ENCODE measurements at regions not wholly inside any gene's neighbourhood (a gene's known extent, or its start where the extent isn't known, plus 50 kb on each side); places are given as distances from the start of the nearest gene placed in this dataset.

DNA sequence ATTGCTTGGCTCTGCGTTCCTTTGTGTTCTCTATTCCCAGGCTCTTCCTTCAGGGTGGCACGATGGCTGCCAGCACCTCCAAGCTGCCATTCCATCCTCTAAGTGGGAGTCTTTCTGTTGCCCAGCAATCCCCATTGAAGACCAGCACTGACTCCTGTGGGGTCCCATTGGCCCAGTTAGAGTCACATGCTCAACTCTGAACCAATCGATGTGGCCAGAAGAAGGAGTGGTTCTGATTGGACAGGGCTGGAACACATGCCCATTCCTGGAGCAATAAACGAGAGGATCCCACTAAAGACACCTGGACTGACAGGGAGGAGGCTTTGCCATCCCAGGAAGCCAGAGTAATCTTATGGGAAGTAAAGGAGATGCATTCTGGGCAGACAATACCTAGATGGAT, 97.2 kb upstream of the IGSF21 start:
- no peaks in the 10 kb centered on the region for H3K27me3 Mint-ChIP-seq

DNA sequence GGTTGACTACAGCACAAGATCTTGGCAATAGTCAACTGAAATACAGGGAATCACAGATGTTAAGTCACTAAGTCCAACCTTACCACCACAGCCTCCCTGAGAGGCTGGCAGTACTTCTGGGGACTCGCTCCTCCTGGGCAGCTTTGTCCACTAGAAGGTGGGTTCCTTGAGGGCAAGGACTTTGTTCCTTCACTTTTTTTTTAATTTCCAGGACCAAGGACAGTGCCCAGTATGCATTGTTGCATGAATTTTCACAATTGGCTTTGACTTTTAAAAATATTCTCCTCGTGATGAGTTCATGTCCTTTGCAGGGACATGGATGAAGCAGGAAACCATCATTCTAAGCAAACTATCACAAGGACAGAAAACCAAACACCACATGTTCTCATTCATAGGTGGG, 96.7 kb upstream of the IGSF21 start:
- no peaks in the 10 kb centered on the region for H3K4me1 Mint-ChIP-seq
- no peak for DNase-seq
- intact Hi-C loops (cut with micrococcal nuclease): no loop called here
- no peaks in the 10 kb centered on the region for H3K27me3 Mint-ChIP-seq
- H3K4me3 Mint-ChIP-seq: no peak overlapping the region
- no peaks in the 10 kb centered on the region for H3K36me3 Mint-ChIP-seq (ENCODE audit: low read depth)
- no peaks in the 10 kb centered on the region for H3K9me3 Mint-ChIP-seq
- H3K27ac Mint-ChIP-seq: no peak overlapping the region

More for the DNA sequence above, 97.2 kb upstream of the IGSF21 start:
- no peaks in the 10 kb centered on the region for H3K4me1 Mint-ChIP-seq
- H3K9me3 Mint-ChIP-seq: no peaks in the 10 kb centered on the region
- H3K4me3 Mint-ChIP-seq: no peak overlapping the region
- intact Hi-C loops (cut with micrococcal nuclease): no loop called here
- H3K27ac Mint-ChIP-seq: no peak overlapping the region
- no peak for DNase-seq
- H3K36me3 Mint-ChIP-seq (ENCODE audit: low read depth): no peaks in the 10 kb centered on the region

GRCh38 chr1:18011703-18012102, 95.9 kb upstream of the IGSF21 start:
- DNase-seq: no peak
- Mint-ChIP-seq H3K9me3 (no peaks in the 10 kb centered on the region), H3K27me3 (no peaks in the 10 kb centered on the region), H3K4me3 (no peak overlapping the region), H3K4me1 (no peaks in the 10 kb centered on the region), H3K27ac (no peak overlapping the region), H3K36me3 (ENCODE audit: low read depth) (no peaks in the 10 kb centered on the region)
- intact Hi-C loops (cut with micrococcal nuclease): no loop called here

DNA sequence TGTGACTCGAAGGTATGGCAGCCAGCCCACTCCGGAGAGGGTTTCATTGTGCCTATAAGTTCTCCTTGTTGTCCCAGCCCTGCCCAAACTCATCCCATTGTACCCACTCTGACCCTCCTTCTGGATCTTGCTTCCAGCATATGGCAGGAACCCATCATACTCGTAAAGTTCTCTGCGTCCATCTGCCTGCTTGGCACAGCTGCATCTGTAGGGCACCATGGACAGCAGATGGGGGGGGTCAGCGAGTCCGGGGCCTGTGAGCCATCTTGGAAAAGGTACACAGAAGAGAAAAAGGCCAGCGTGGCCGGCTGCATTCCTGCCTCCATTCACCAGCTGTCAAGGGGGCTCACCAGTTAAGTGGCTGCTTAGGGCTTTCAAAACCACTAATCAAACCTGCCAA, 94.9 kb upstream of the IGSF21 start:
- no peaks in the 10 kb centered on the region for H3K36me3 Mint-ChIP-seq (ENCODE audit: low read depth)
- intact Hi-C loops (cut with micrococcal nuclease): no loop called here
- no peak overlapping the region for H3K27ac Mint-ChIP-seq
- H3K27me3 Mint-ChIP-seq: no peaks in the 10 kb centered on the region
- no peak overlapping the region for H3K4me3 Mint-ChIP-seq
- DNase-seq: no peak
- no peaks in the 10 kb centered on the region for H3K9me3 Mint-ChIP-seq
- no peaks in the 10 kb centered on the region for H3K4me1 Mint-ChIP-seq

DNA sequence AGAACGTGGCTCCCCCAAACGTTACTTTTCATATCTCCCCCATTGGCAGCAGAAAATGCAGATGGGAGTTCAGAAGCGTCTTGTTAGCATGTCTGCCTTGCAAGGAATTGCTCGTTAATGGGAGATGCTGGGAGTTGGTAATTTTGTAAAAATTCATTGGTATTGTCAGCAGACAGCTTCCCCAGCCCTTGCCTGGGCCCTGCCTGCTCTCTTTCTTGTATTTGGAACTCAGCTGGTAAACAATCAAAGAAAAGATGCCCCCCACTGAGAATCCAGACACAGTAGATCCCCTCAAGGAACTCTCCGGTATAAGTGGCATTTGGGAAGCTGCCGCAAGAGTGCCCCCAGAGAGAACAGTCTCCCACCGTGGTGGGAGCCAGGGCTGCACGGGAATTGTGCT, 94.4 kb upstream of the IGSF21 start:
- Mint-ChIP-seq H3K4me1 (no peaks in the 10 kb centered on the region), H3K36me3 (ENCODE audit: low read depth) (no peaks in the 10 kb centered on the region), H3K27me3 (no peaks in the 10 kb centered on the region), H3K9me3 (no peaks in the 10 kb centered on the region), H3K27ac (no peak overlapping the region), H3K4me3 (no peak overlapping the region)
- no peak for DNase-seq
- intact Hi-C loops (cut with micrococcal nuclease): no loop called here

GRCh38 chr1:18015719-18016118, 91.9 kb upstream of the IGSF21 start:
- no peak for DNase-seq
- Mint-ChIP-seq H3K4me3 (no peak overlapping the region), H3K27ac (no peak overlapping the region), H3K9me3 (no peaks in the 10 kb centered on the region), H3K27me3 (no peaks in the 10 kb centered on the region), H3K36me3 (ENCODE audit: low read depth) (no peaks in the 10 kb centered on the region), H3K4me1 (no peaks in the 10 kb centered on the region)
- intact Hi-C loops (cut with micrococcal nuclease): no loop called here

DNA sequence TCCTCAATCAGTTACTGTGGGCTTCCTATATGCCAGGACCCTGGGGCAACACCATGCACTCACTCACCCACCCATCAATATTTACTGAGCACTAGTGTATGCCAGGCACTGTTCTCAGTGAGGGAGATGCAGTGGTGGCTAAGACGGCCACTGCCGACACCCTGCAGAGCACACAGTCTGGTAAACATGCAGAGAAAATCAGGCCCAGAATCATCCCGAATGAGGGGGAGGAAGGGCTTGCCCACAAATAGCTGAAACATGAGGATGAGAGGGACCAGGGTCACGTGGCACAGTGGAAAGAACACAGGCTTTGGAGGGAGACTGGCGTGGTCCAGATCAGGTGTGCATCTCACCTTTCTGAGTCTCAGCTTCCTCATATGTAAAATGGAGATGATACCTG, 89.2 kb upstream of the IGSF21 start:
- Mint-ChIP-seq H3K36me3 (ENCODE audit: low read depth) (no peaks in the 10 kb centered on the region), H3K4me3 (no peak overlapping the region), H3K4me1 (no peaks in the 10 kb centered on the region), H3K27ac (no peak overlapping the region), H3K9me3 (no peaks in the 10 kb centered on the region), H3K27me3 (peaks cover 3% of the 10 kb centered on the region)
- intact Hi-C loops (cut with micrococcal nuclease): no loop called here
- no peak for DNase-seq

- no peak for DNase-seq
- Mint-ChIP-seq H3K27ac (no peak overlapping the region), H3K36me3 (ENCODE audit: low read depth) (no peaks in the 10 kb centered on the region), H3K9me3 (no peaks in the 10 kb centered on the region), H3K4me3 (no peak overlapping the region), H3K4me1 (no peaks in the 10 kb centered on the region), H3K27me3 (peaks cover 3% of the 10 kb centered on the region)
- intact Hi-C loops (cut with micrococcal nuclease): no loop called here
Observed at GRCh38 chr1:18020021-18020817, 87.4 kb upstream of the IGSF21 start.

DNA sequence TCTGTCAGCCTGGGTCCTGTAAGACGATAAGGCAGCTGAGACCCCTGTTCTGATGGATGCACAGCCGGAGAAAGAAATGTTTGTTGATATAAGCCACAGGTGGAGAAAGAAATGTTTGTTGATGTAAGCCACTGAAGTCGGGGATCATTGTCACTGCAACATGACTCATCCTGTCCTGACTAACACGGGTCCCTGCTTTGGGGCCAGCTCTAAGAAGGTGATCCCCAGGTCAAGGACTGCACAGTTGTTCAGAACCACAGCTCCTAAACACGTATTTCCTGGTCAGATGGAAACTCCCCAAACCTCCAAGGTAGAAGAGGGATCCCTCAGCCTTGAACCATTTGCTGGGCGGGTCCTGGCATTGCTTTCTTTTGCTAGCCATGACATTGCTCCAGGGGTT, 86.4 kb upstream of the IGSF21 start:
- intact Hi-C loops (cut with micrococcal nuclease): no loop called here
- Mint-ChIP-seq H3K4me3 (no peak overlapping the region), H3K27ac (no peak overlapping the region), H3K9me3 (no peaks in the 10 kb centered on the region), H3K27me3 (peaks cover 3% of the 10 kb centered on the region), H3K36me3 (ENCODE audit: low read depth) (no peaks in the 10 kb centered on the region), H3K4me1 (no peaks in the 10 kb centered on the region)
- DNase-seq: no peak

- H3K27me3 Mint-ChIP-seq: peaks cover 4% of the 10 kb centered on the region
- intact Hi-C loops (cut with micrococcal nuclease): no loop called here
- H3K9me3 Mint-ChIP-seq: no peaks in the 10 kb centered on the region
- DNase-seq: no peak
- no peaks in the 10 kb centered on the region for H3K36me3 Mint-ChIP-seq (ENCODE audit: low read depth)
- no peak overlapping the region for H3K27ac Mint-ChIP-seq
- H3K4me3 Mint-ChIP-seq: no peak overlapping the region
- H3K4me1 Mint-ChIP-seq: no peaks in the 10 kb centered on the region
Observed at GRCh38 chr1:18032172-18032859, 75.3 kb upstream of the IGSF21 start.

DNA sequence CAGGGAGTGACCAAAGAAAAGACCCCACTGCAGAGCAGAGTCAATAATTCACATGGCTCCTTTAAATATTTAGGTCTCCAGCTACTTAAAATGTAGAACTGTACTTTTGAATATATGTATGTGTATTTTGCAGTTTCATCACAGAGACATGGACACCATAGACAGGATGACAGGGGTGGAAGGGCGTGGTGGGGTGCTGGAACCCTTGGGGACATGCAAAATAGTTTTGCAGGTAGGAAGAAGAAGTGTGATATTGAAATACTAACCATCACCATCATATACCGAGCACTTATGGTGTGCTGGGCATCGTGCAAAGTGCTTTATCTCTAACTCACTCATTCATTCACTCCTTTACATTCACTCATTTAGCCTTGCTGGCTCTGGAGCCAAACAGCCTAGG, 72.5 kb upstream of the IGSF21 start:
- no peaks in the 10 kb centered on the region for H3K9me3 Mint-ChIP-seq
- DNase-seq: no peak
- H3K27ac Mint-ChIP-seq: no peak overlapping the region
- no peaks in the 10 kb centered on the region for H3K36me3 Mint-ChIP-seq (ENCODE audit: low read depth)
- H3K27me3 Mint-ChIP-seq: peaks cover 4% of the 10 kb centered on the region
- H3K4me3 Mint-ChIP-seq: no peak overlapping the region
- intact Hi-C loops (cut with micrococcal nuclease): no loop called here
- no peaks in the 10 kb centered on the region for H3K4me1 Mint-ChIP-seq

GRCh38 chr1:18037651-18038050, 69.9 kb upstream of the IGSF21 start:
- Mint-ChIP-seq H3K27ac (no peak overlapping the region), H3K4me1 (no peaks in the 10 kb centered on the region), H3K36me3 (ENCODE audit: low read depth) (no peaks in the 10 kb centered on the region), H3K9me3 (no peaks in the 10 kb centered on the region), H3K4me3 (no peak overlapping the region), H3K27me3 (peaks cover 4% of the 10 kb centered on the region)
- intact Hi-C loops (cut with micrococcal nuclease): no loop called here
- no peak for DNase-seq

DNA sequence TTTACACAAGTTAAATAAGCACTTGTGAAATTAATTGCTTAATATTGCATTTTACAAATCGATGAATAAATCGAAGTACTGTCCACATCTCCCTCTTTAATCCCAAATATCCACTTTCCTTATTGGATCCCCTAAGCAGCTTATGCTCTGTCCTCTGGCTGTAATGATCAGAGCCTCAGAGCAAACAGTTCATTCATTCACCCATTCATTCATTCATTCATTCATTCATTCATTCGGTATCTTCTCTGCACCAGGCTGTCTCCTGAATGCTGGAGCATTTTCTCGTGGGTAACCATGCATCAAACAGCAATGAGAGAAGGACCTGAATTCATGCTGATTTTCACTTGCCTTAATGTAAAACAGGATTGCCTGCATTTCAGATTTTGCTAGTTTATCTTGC, 69.5 kb upstream of the IGSF21 start:
- Mint-ChIP-seq H3K4me1 (no peaks in the 10 kb centered on the region), H3K4me3 (no peak overlapping the region), H3K27ac (no peak overlapping the region), H3K9me3 (no peaks in the 10 kb centered on the region), H3K27me3 (peaks cover under 1% of the 10 kb centered on the region), H3K36me3 (ENCODE audit: low read depth) (no peaks in the 10 kb centered on the region)
- no peak for DNase-seq
- intact Hi-C loops (cut with micrococcal nuclease): no loop called here

GRCh38 chr1:18039102-18039501, 68.5 kb upstream of the IGSF21 start:
- Mint-ChIP-seq H3K9me3 (no peaks in the 10 kb centered on the region), H3K36me3 (ENCODE audit: low read depth) (no peaks in the 10 kb centered on the region), H3K27ac (no peak overlapping the region), H3K4me3 (no peak overlapping the region), H3K4me1 (no peaks in the 10 kb centered on the region), H3K27me3 (no peaks in the 10 kb centered on the region)
- intact Hi-C loops (cut with micrococcal nuclease): no loop called here
- DNase-seq: no peak

- intact Hi-C loops (cut with micrococcal nuclease): no loop called here
- DNase-seq: no peak
- no peaks in the 10 kb centered on the region for H3K9me3 Mint-ChIP-seq
- H3K27ac Mint-ChIP-seq: no peak overlapping the region
- H3K4me1 Mint-ChIP-seq: no peaks in the 10 kb centered on the region
- H3K27me3 Mint-ChIP-seq: no peaks in the 10 kb centered on the region
- no peaks in the 10 kb centered on the region for H3K36me3 Mint-ChIP-seq (ENCODE audit: low read depth)
- H3K4me3 Mint-ChIP-seq: no peak overlapping the region
Observed at GRCh38 chr1:18041102-18041501, 66.5 kb upstream of the IGSF21 start.

Data from activated CD4-positive, alpha-beta T cell treated with anti-CD3 and anti-CD28 coated beads, Interleukin-2, amount 10 ng/mL, durations not matched to agents 24 days and 14 days (primary cell).